ENCODE measurements at regions not wholly inside any gene's neighbourhood (a gene's known extent, or its start where the extent isn't known, plus 50 kb on each side); places are given as distances from the start of the nearest gene placed in this dataset.

GRCh38 chr4:34615315-34615714, 1629.0 kb downstream of the ARAP2 start:
- Mint-ChIP-seq H3K36me3 (ENCODE audit: low read depth) (no peaks in the 10 kb centered on the region), H3K4me3 (no peak overlapping the region), H3K27ac (no peak overlapping the region), H3K27me3 (no peaks in the 10 kb centered on the region), H3K4me1 (no peaks in the 10 kb centered on the region)
- no peaks in the 10 kb centered on the region for H3K9me3 ChIP-seq (ENCODE audit: control insufficient read depth, low read length, poor library complexity, severe bottlenecking)
- ATAC-seq (no peak), DNase-seq (no peak)

DNA sequence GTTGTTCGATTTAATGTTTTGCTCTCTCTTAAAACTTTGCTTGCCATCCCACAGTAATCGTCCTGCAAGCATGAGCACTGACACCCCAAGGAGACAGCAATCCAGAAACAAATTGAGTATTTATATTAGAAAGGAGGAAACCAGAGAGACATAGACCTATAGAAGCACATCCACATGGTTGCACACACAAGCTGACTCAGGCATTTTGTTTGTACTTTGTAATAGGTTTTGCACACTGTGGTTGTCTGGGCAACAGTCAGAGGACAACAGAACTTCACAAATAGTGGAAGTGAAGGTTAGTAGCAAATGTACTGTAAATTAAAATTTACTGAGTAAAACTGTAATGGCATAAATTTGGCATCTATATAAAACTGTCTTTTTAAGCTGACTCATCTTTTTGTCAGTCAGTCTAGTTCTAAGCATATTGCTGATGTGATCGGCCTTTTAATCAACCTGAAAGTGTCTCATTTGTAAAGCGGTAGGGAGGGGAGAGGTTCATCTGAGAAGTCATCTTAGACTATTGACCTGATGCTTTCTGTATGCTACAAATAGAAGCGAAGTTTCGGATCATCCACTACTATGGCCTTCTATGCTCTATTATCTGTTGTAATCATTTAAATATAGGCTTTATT, 1624.7 kb downstream of the ARAP2 start:
- DNase-seq (no peak), ATAC-seq (no peak)
- Mint-ChIP-seq H3K27ac (no peak overlapping the region), H3K27me3 (no peaks in the 10 kb centered on the region), H3K4me1 (no peaks in the 10 kb centered on the region), H3K36me3 (ENCODE audit: low read depth) (no peaks in the 10 kb centered on the region), H3K4me3 (no peak overlapping the region)
- H3K9me3 ChIP-seq (ENCODE audit: control insufficient read depth, low read length, poor library complexity, severe bottlenecking): no peaks in the 10 kb centered on the region

DNA sequence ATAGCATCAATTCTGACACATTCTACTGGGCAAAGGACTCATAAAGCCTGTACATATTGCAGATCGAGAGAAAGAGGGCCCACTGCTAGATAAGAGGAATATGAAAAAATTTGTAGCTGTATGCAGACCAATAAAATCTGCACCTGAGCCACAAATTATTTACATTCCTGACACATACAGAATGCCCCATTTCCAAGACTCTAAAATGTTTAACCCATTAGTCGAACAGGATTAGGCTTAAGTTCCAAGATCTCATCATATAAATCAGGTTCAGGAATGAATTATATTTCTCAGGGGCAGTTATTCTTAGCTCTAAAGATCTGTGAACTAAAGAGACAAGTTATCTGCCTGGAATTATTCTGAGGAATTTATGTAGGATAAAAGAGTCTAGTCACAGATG, 1615.8 kb downstream of the ARAP2 start:
- Mint-ChIP-seq H3K4me3 (no peak overlapping the region), H3K4me1 (no peaks in the 10 kb centered on the region), H3K27ac (no peak overlapping the region), H3K36me3 (ENCODE audit: low read depth) (no peaks in the 10 kb centered on the region), H3K27me3 (no peaks in the 10 kb centered on the region)
- H3K9me3 ChIP-seq (ENCODE audit: control insufficient read depth, low read length, poor library complexity, severe bottlenecking): peaks cover 3% of the 10 kb centered on the region
- ATAC-seq: no peak
- DNase-seq: no peak

DNA sequence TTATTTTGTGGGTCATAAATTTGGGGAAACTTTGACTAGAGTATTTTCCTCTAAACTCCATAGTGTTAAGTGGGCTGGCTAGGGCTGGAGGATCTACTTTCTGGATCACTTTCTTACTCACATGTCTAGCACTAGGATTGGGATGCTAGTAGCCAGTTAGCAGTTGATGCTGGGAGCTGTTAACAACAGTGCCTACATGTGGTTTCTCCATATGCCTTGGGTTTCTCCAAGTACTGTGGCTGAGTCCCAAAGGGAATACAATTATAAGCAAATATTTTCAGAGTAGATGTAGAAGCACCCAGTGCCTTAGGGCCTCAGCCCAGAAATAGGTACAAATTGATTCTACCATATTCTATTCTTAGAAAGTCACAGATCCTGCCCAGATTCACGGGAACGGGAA, 1614.9 kb downstream of the ARAP2 start:
- no peaks in the 10 kb centered on the region for H3K4me1 Mint-ChIP-seq
- no peak overlapping the region for H3K27ac Mint-ChIP-seq
- H3K27me3 Mint-ChIP-seq: no peaks in the 10 kb centered on the region
- no peak overlapping the region for H3K4me3 Mint-ChIP-seq
- H3K36me3 Mint-ChIP-seq (ENCODE audit: low read depth): no peaks in the 10 kb centered on the region
- ATAC-seq (no peak), DNase-seq (no peak)
- peaks cover 3% of the 10 kb centered on the region for H3K9me3 ChIP-seq (ENCODE audit: control insufficient read depth, low read length, poor library complexity, severe bottlenecking)

DNA sequence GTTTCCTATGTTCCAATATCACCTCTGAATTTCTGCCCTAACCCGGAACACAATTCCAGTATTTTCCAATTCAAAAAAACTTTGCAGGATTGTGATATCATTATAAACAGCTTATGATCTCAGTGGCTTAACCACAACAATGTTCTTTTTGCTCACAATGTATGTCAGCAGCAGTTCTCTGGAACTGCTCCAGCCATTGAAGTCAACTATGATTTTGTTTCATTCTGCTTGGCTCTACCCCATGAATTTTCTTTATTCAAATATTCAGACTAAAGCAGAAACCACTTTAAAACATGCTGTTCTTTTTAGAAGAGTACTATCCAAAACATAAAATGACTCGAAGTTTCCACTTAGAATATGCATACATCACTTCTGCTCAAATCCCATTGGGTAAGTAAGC, 1611.1 kb downstream of the ARAP2 start:
- H3K9me3 ChIP-seq (ENCODE audit: control insufficient read depth, low read length, poor library complexity, severe bottlenecking): peaks cover 3% of the 10 kb centered on the region
- no peak overlapping the region for H3K4me3 Mint-ChIP-seq
- H3K27me3 Mint-ChIP-seq: no peaks in the 10 kb centered on the region
- DNase-seq: no peak
- no peak overlapping the region for H3K27ac Mint-ChIP-seq
- ATAC-seq: no peak
- H3K4me1 Mint-ChIP-seq: no peaks in the 10 kb centered on the region
- H3K36me3 Mint-ChIP-seq (ENCODE audit: low read depth): no peaks in the 10 kb centered on the region

DNA sequence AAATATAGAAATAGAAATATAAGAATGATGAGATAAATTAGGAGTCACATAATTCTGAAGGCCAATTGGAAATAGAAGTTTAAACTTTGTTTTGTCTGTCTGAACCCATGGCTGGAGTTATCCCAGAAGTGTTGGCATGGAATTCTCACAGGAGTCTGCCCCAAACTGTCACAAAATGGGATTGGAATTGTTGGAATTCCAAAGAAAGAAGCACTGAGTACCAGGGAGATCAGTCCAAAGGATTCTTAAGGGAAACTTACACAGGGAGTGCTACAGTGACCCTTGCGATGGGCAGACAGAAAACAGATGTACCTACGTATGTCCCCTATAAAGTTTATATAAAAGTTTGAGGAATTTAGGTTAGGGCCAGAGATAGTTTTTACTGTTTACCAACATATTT, 1607.7 kb downstream of the ARAP2 start:
- no peaks in the 10 kb centered on the region for H3K4me1 Mint-ChIP-seq
- H3K27me3 Mint-ChIP-seq: no peaks in the 10 kb centered on the region
- no peak overlapping the region for H3K27ac Mint-ChIP-seq
- no peak for ATAC-seq
- H3K36me3 Mint-ChIP-seq (ENCODE audit: low read depth): no peaks in the 10 kb centered on the region
- no peak for DNase-seq
- H3K4me3 Mint-ChIP-seq: no peak overlapping the region
- H3K9me3 ChIP-seq (ENCODE audit: control insufficient read depth, low read length, poor library complexity, severe bottlenecking): no peaks in the 10 kb centered on the region

DNA sequence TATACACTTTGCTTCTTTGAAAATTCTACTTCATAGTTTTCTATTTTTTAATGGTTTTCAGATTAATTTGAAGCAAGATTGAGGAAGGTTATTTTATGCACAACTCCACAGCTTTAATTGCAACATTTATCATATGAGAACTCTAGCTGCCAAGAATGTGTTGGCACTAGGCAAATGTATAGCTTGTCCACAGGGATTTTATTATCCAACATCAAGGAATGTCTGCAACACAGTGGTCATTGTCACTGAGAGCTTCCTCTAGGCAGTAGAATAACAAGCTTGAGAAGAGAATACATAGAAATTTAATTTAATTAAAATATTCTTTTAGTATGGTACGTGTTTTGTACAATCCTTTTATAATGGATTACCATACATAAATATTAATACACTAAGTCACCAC, 1600.8 kb downstream of the ARAP2 start:
- Mint-ChIP-seq H3K27ac (no peak overlapping the region), H3K27me3 (no peaks in the 10 kb centered on the region), H3K36me3 (ENCODE audit: low read depth) (no peaks in the 10 kb centered on the region), H3K4me3 (no peak overlapping the region), H3K4me1 (no peaks in the 10 kb centered on the region)
- H3K9me3 ChIP-seq (ENCODE audit: control insufficient read depth, low read length, poor library complexity, severe bottlenecking): no peaks in the 10 kb centered on the region
- ATAC-seq: no peak
- no peak for DNase-seq

DNA sequence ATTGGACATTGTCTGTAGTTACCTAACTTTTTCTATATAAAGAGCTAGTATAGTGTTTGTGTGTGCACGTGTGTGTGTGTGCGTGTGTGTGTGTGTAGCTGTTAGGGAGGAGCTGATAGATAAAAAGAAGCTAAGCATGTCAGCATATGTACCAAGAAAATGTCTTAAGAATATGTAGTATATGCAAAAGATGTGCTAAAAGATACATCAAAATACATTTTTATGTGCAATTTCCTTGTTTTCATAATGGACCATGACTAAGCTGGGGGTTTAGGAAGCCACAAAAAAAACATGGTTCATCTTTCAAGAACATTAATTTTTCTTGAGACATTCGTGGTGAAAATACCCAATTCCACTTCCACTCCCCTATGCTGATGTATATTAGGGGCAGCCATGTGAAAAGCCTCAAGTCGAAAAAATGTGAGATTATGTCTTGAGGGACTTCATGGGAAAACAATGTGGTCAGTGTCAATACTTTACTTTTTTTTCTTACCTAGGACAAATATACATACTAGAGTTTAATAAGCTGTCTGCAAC, 1599.7 kb downstream of the ARAP2 start:
- DNase-seq: no peak
- Mint-ChIP-seq H3K36me3 (ENCODE audit: low read depth) (no peaks in the 10 kb centered on the region), H3K4me3 (no peak overlapping the region), H3K27ac (no peak overlapping the region), H3K27me3 (no peaks in the 10 kb centered on the region), H3K4me1 (no peaks in the 10 kb centered on the region)
- H3K9me3 ChIP-seq (ENCODE audit: control insufficient read depth, low read length, poor library complexity, severe bottlenecking): no peaks in the 10 kb centered on the region
- ATAC-seq: no peak

DNA sequence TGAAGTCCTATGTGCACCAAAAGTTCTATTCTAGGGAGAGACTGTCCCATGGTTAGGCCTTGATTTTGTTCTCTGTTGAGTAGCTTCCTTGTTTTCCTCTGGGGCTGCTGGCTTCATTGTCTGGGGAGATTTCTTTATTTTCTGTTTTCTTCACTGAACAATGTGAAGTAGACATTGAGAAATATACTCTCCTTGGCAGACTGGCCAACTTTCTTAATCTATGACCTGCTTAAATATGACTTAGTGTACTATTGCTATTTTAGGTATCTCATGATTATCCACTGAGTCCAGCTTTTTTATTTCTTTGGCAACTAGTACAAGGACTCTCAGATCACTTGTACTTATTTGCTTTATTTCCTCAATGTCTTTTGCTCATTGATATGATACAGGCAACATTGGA, 1594.6 kb downstream of the ARAP2 start:
- H3K36me3 Mint-ChIP-seq (ENCODE audit: low read depth): no peaks in the 10 kb centered on the region
- H3K9me3 ChIP-seq (ENCODE audit: control insufficient read depth, low read length, poor library complexity, severe bottlenecking): no peaks in the 10 kb centered on the region
- DNase-seq: no peak
- no peaks in the 10 kb centered on the region for H3K4me1 Mint-ChIP-seq
- no peak overlapping the region for H3K4me3 Mint-ChIP-seq
- no peak overlapping the region for H3K27ac Mint-ChIP-seq
- no peak for ATAC-seq
- no peaks in the 10 kb centered on the region for H3K27me3 Mint-ChIP-seq

DNA sequence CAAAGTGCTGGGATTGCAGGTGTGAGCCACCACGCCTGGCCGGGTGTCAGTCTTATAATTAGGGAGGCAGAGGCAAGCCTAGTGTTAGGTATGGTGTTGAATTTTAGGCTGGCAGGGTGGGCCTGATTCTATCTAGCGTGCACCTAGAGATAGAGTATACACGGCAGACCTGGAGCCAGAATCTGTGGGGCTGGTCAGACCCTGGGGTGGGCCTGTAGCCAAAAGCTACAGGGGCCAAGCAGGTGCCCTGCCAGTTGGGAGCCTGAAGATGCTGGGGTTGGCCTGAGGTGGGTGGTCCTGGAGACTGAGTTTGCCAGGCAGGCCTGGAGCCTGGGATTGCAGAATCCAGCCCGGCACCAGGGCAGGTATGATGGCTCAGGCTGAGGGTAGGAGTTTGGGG, 1580.3 kb downstream of the ARAP2 start:
- Mint-ChIP-seq H3K36me3 (ENCODE audit: low read depth) (no peaks in the 10 kb centered on the region), H3K27me3 (no peaks in the 10 kb centered on the region), H3K4me1 (no peaks in the 10 kb centered on the region), H3K4me3 (no peak overlapping the region), H3K27ac (no peak overlapping the region)
- H3K9me3 ChIP-seq (ENCODE audit: control insufficient read depth, low read length, poor library complexity, severe bottlenecking): no peaks in the 10 kb centered on the region
- ATAC-seq: no peak
- no peak for DNase-seq

- peaks cover 2% of the 10 kb centered on the region for H3K9me3 ChIP-seq (ENCODE audit: control insufficient read depth, low read length, poor library complexity, severe bottlenecking)
- Mint-ChIP-seq H3K36me3 (ENCODE audit: low read depth) (no peaks in the 10 kb centered on the region), H3K27ac (no peak overlapping the region), H3K27me3 (no peaks in the 10 kb centered on the region), H3K4me1 (no peaks in the 10 kb centered on the region), H3K4me3 (no peak overlapping the region)
- no peak for ATAC-seq
- DNase-seq: no peak
Measured at GRCh38 chr4:34676400-34676799, 1567.9 kb downstream of the ARAP2 start.

- H3K9me3 ChIP-seq (ENCODE audit: control insufficient read depth, low read length, poor library complexity, severe bottlenecking): peaks cover 2% of the 10 kb centered on the region
- H3K36me3 Mint-ChIP-seq (ENCODE audit: low read depth): no peaks in the 10 kb centered on the region
- DNase-seq (no peak), ATAC-seq (no peak)
- H3K27me3 Mint-ChIP-seq: no peaks in the 10 kb centered on the region
- H3K4me1 Mint-ChIP-seq: no peaks in the 10 kb centered on the region
- H3K27ac Mint-ChIP-seq: no peak overlapping the region
- no peak overlapping the region for H3K4me3 Mint-ChIP-seq
Measured at GRCh38 chr4:34678431-34678830, 1565.9 kb downstream of the ARAP2 start.

- H3K9me3 ChIP-seq (ENCODE audit: control insufficient read depth, low read length, poor library complexity, severe bottlenecking): peaks cover 2% of the 10 kb centered on the region
- no peak overlapping the region for H3K27ac Mint-ChIP-seq
- ATAC-seq: no peak
- H3K36me3 Mint-ChIP-seq (ENCODE audit: low read depth): no peaks in the 10 kb centered on the region
- H3K27me3 Mint-ChIP-seq: no peaks in the 10 kb centered on the region
- no peaks in the 10 kb centered on the region for H3K4me1 Mint-ChIP-seq
- no peak overlapping the region for H3K4me3 Mint-ChIP-seq
- no peak for DNase-seq
Measured at GRCh38 chr4:34679228-34679627, 1565.1 kb downstream of the ARAP2 start.

GRCh38 chr4:34709564-34709963, 1534.8 kb downstream of the ARAP2 start:
- DNase-seq (no peak), ATAC-seq (no peak)
- Mint-ChIP-seq H3K4me1 (no peaks in the 10 kb centered on the region), H3K27ac (no peak overlapping the region), H3K27me3 (no peaks in the 10 kb centered on the region), H3K4me3 (no peak overlapping the region), H3K36me3 (ENCODE audit: low read depth) (no peaks in the 10 kb centered on the region)
- H3K9me3 ChIP-seq (ENCODE audit: control insufficient read depth, low read length, poor library complexity, severe bottlenecking): no peaks in the 10 kb centered on the region

Measured in T-helper 17 cell (primary cell).